HG02870 (cell line): ENCODE measurements at regions not wholly inside any gene's neighbourhood (a gene's known extent, or its start where the extent isn't known, plus 50 kb on each side); places are given as distances from the start of the nearest gene placed in this dataset.
"Not testable (repeated sequence)": the region's sequence is repeated elsewhere in the genome, so short reads cannot be mapped to it uniquely, and the experiment has no call there.

Experiments used
- ATAC-seq: cut with Tn5 transposase; IDR thresholded peaks from one replicate; pipeline ENCODE4 v1.9.1; 2021; ENCODE audit warnings: mild to moderate bottlenecking, moderate library complexity; ENCODE audit not compliant: unreplicated experiment

- not testable (repeated sequence) for ATAC-seq
Measured at GRCh38 chr22:25348996-25349395, 129.6 kb downstream of the CRYBB2 start.

GRCh38 chr22:25350551-25350971, 131.1 kb downstream of the CRYBB2 start:
- ATAC-seq, result no peak

- no peak for ATAC-seq
Measured at GRCh38 chr22:25351631-25352293, 132.3 kb downstream of the CRYBB2 start.

GRCh38 chr22:25352294-25352680, 132.8 kb downstream of the CRYBB2 start:
- ATAC-seq, result no peak

- ATAC-seq, result no peak
Measured at GRCh38 chr22:25353516-25354445, 134.3 kb downstream of the CRYBB2 start.

GRCh38 chr22:25354456-25354855, 135.0 kb downstream of the CRYBB2 start:
- no peak for ATAC-seq

GRCh38 chr22:25357132-25357455, 137.7 kb downstream of the CRYBB2 start:
- ATAC-seq, result no peak

- ATAC-seq, result no peak
Measured at GRCh38 chr22:25357606-25358420, 138.4 kb downstream of the CRYBB2 start.

GRCh38 chr22:25358421-25359170, 139.2 kb downstream of the CRYBB2 start:
- no peak for ATAC-seq

GRCh38 chr22:25359601-25360261, 140.3 kb downstream of the CRYBB2 start:
- no peak for ATAC-seq

- no peak for ATAC-seq
Measured at GRCh38 chr22:25360411-25360810, 141.0 kb downstream of the CRYBB2 start.

GRCh38 chr22:25360891-25361645, 141.6 kb downstream of the CRYBB2 start:
- no peak for ATAC-seq

- ATAC-seq, result no peak
Measured at GRCh38 chr22:25361899-25362214, 142.4 kb downstream of the CRYBB2 start.

- no peak for ATAC-seq
Measured at GRCh38 chr22:25362215-25362882, 142.9 kb downstream of the CRYBB2 start.

GRCh38 chr22:25362883-25363240, 143.4 kb downstream of the CRYBB2 start:
- no peak for ATAC-seq

- ATAC-seq, result no peak
Measured at GRCh38 chr22:25363474-25363873, 144.0 kb downstream of the CRYBB2 start.

- ATAC-seq, result no peak
Measured at GRCh38 chr22:25364281-25364680, 144.8 kb downstream of the CRYBB2 start.

- no peak for ATAC-seq
Measured at GRCh38 chr22:25364736-25365241, 145.3 kb downstream of the CRYBB2 start.
